Left hindlimb (tissue), 1 donor: ENCODE measurements at regions not wholly inside any gene's neighbourhood (a gene's known extent, or its start where the extent isn't known, plus 50 kb on each side); places are given as distances from the start of the nearest gene placed in this dataset.

Source experiments
- DNase-seq: peaks from one replicate; pipeline ENCODE4 v3.0.0-alpha.2; 2018

DNA sequence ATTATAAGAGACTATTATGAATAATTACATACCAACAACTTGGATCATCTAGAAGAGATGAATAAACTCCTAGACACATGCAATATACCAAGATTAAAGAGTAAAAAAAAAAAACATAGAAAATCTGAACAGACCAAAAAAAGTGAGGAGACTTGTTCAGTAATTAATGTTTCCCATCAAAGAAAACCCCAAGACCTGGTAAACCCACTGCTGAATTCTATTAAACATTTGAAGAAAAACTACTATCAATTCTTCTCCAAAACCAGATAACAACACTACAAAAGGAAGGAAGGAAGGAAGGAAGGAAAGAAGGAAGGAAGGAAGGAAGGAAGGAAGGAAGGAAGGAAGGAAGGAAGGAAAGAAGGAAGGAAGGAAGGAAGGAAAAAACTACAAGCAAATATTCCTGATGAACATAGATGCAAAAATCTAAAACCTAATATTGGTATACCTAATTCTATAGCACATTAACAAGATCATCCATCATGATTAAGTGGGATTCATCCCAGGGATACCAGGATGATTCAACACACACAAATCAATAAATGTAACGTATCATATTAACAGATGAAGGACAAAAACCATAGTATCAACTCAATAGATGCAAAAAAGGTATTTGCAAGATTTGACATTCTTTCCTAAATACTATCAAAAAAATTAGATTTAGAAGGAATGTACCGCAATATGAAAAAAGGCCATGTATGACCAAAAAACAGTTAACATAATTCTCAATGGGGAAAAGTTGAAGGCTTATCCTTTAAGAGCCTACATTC lies 445.5 kb downstream of the KCNH5 start:
- DNase-seq, result no peak

DNA sequence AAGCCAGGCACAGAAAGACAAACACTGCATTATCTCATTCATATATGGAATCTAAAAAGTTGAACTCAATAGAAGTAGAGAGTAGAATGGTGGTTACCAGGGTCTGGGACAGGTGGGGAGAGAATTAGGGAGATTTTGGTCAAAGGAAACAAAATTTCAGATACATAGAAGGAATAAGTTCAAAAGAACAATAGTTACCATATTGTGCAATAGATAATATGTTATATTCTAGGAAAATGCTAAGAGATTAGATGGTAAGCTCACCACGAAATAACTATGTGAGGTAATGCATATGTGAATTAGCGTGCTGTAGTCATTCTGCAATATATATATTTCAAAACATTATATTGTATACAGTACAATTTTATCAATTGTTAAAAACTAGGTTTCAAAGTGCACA lies 442.5 kb downstream of the KCNH5 start:
- DNase-seq, result no peak

DNA sequence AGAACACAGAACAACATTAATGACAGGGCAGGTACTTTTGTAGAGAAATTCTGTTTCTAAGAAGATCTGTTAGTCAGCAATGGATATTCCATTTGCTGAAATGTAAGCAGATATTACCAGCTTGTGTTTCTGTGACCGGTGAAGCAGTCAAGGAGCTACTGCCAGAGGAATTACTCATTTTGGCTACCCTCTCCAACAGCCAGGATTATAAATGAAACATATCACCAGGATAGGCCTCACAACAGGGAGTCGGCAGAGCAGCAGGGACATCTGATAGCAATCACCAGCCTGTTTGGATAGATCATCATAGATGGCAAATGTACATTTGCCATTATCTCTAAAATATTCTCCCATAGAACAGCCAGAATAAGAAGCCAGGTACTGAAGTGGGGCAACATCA lies 440.7 kb downstream of the KCNH5 start:
- no peak for DNase-seq

DNA sequence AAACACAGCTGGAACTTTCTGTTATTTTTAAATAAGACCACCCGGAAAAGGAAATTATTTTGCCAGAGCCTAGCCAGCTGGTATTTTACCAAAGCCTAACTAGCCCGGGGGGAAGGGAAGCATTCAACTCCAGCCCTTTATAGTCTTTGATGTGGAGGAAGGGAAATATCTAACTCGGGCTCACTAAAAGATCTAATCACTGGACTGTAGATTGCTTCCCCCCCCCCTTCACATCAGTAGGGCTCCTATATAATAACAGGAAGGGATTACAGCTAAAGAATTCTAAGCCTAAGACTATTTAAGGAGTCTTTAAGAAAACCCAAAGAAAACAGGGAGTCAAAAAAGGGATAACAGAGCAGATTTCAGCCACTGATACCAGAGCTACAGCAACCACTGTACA lies 431.1 kb downstream of the KCNH5 start:
- DNase-seq, result no peak

DNA sequence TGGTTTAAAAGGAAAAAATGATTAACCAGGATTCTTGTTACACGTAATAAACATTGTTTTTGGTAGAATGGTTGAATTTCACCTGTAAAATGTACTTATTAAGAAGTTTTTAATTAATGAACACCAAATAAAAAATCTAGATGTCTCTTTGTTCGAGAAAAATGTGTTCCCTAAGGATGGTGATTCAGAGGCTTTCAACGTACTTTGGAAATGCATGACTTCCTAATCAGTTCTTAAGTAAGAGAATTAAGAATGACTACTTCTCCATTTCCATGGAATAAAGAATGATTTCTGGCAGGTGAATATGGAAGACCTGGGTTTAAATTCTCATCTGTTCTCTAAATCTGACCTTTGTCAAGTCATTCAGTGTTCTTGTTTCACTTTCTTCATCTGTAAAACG lies 428.6 kb downstream of the KCNH5 start:
- no peak for DNase-seq

DNA sequence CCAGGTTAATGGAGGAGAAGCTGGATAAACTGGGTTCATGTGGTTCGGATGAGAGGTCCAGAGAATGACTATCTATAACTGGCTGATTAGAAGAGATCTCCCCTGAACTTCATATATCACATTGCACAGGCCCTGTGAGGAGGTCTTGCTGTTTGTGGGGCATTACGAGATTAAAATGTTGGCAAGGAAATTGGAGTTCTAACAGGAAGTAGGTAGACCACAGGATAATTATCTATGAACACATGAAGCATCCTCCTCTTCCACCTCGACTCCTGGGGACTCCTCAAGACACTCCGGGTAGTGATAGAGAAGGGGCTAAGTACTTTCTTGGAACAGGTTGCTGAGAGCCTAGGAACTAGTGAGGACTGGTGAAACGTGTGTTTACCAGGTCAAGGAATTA lies 418.8 kb downstream of the KCNH5 start:
- no peak for DNase-seq

DNA sequence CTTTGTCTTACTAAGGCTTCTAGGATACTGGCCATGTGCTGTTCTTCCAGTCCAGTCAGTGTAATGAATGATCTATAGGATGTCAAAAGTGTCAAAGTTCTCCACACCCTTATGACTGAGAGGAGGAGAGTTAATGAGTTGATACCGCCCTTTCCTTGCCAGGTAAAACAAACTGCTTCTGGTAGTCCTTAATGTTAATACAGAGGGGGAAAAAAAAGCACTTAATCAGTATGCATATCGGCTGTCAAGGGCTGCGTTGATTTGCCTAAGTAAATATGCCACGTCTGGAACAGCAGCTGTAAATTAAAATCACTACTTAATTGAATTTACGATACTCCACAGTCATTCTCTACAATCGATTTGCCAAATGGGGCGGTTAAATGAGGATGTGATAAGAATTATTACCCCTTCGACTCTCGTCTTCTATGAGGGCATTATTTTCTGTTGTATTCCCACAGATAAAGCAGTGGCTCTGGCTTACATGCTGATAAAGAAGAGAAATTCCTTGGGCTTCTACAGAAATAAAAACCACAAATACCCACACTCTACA lies 416.0 kb downstream of the KCNH5 start:
- no peak for DNase-seq

DNA sequence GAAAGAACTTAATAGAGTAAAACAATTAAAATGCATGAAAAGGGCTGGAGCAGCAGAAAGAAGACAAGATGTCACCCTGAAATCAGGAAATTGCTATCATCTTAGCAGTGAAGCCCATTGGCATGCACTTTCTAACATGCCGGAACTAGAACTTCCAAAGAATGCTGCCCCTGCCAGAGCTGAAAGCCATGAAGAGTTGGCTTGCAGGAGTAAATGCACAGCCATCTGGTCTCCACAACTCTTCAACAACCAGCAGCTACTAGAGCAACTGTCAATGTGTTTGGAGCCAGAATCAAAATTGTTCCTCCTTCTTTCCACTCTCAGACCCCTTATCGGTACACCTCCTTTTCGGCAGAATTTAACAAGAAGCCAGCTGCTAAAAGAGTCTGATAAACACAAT lies 414.1 kb downstream of the KCNH5 start:
- DNase-seq, result no peak

DNA sequence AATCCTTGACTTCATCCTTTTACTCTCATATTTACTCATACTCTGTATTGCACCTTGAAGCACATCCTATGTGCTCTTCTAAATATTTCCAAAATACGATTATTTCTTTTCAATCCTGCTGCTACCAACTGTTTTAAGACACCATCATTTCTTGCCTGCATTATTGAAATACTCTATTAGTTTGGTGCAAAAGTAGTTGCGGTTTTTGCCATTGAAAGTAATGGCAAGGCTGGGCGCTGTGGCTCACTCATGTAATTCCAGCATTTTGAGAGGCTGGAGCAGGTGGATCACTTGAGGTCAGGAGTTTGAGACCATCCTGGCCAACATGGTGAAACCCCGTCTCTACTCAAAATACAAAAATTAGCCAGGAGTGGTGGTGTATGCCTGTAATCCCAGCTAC lies 412.5 kb downstream of the KCNH5 start:
- DNase-seq, result no peak

DNA sequence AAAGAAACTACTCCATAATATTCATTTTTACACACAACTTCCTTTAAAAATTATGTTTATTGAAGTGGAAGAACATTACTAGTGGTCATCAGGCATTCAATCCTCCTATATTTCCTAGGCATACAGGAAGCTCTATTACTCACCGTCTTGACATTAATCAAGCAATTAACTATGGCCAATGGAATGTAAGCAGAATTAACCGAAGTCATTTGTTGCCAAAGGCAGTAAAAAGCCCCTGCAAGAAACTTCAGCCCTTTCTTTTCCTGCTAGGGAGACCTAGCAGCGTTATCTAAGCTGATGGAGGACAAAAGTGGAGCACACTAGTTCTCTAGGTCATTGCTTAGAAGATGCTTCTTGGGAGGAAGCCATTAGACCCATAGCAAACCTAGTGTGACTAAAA lies 399.6 kb downstream of the KCNH5 start:
- no peak for DNase-seq
